ENCODE measurements at regions not wholly inside any gene's neighbourhood (a gene's known extent, or its start where the extent isn't known, plus 50 kb on each side); places are given as distances from the start of the nearest gene placed in this dataset.

GRCh38 chr20:57091748-57092111 is 174.7 kb downstream of the BMP7 start:
- ChIA-PET RAD21 (ENCODE audit: unreplicated experiment) (interaction anchor here (1.2 to 1.3 kb wide), 2 partner anchors 240 to 254 kb away, joined by 5 to 6 read pairs; no protein-coding TSS in a partner anchor), POLR2A (no interaction called here), SMC1A (ENCODE audit: uncharacterized antibody, unreplicated experiment) (no interaction called here), CTCF (interaction anchor here (0.7 to 2.1 kb wide), 6 partner anchors 13 to 404 kb away, joined by 3 to 8 read pairs (median 4); no protein-coding TSS in a partner anchor)
- Histone ChIP-seq H3K27me3 (replicated peaks in 1 of 2; ENCODE audit: control insufficient read depth in 2 of 2, insufficient read depth in 2 of 2, low read length in 1 of 2) (no peaks in the 10 kb centered on the region), H3K79me2 (ENCODE audit: control insufficient read depth, insufficient read depth, low read length) (no peaks in the 10 kb centered on the region), H3K4me3 (no peak overlapping the region), H2AFZ (ENCODE audit: control insufficient read depth, low read depth, low read length) (no peak overlapping the region), H3K4me2 (ENCODE audit: control insufficient read depth, insufficient read depth) (no peak overlapping the region), H3K36me3 (ENCODE audit: control insufficient read depth in 2 of 2, insufficient read depth in 2 of 2, low read length in 1 of 2) (no peaks in the 10 kb centered on the region), H4K20me1 (ENCODE audit: control insufficient read depth, insufficient read depth) (no peaks in the 10 kb centered on the region), H3K4me1 (ENCODE audit: control insufficient read depth, insufficient read depth, low read length) (no peaks in the 10 kb centered on the region), H3K9ac (ENCODE audit: control insufficient read depth, insufficient read depth, low read length) (no peak overlapping the region), H3K27ac (ENCODE audit: control insufficient read depth, insufficient read depth) (no peak overlapping the region), H3K9me3 (replicated peaks; ENCODE audit: control insufficient read depth, insufficient read depth, low read length) (no peaks in the 10 kb centered on the region)
- BruUV-seq (replicated peaks) = no TSS peak
- TF ChIP-seq ZNF274 (IDR thresholded peaks at IDR 0.05; ENCODE audit: insufficient read depth, insufficient read length) (no peak), YY1 (IDR thresholded peaks at IDR 0.05; ENCODE audit: low read depth, low read length) (no peak)
- no peak for FAIRE-seq
- in situ Hi-C loops (cut with MboI) = no loop called here
- intact Hi-C loops (cut with micrococcal nuclease; ENCODE audit: unreplicated experiment) = loop anchor here (5.0 kb wide), 1 partner anchor 406 kb away; no protein-coding TSS in a partner anchor
- 82% methylated on average over 12 of the region's 13 CpGs for WGBS (ENCODE audit: insufficient coverage, insufficient replicate concordance, low lambda C conversion rate, missing lambda C conversion rate)
- DNase-seq (ENCODE audit: low read depth, low spot score) = no peak
- ATAC-seq = peak; percentile 13; the same call in 2 of the 3 replicates

GRCh38 chr20:57092112-57092899 is 174.1 kb downstream of the BMP7 start:
- RAD21 ChIA-PET (ENCODE audit: unreplicated experiment) = interaction anchor here (1.2 to 1.3 kb wide), 2 partner anchors 240 to 254 kb away, joined by 5 to 6 read pairs; no protein-coding TSS in a partner anchor
- peak; percentile 2 for DNase-seq (ENCODE audit: low read depth, low spot score)
- in situ Hi-C loops (cut with MboI) = no loop called here
- TF ChIP-seq CEBPZ (IDR thresholded peaks at IDR 0.05; ENCODE audit: low read depth, low read length) (no peak), NBN (IDR thresholded peaks at IDR 0.05) (no peak), SMC3 (IDR thresholded peaks at IDR 0.05; ENCODE audit: borderline replicate concordance, low read length) (peak; percentile 87), YY1 (IDR thresholded peaks at IDR 0.05; ENCODE audit: low read depth, low read length) (peak; percentile 43; the same call in 1 of the 2 replicates), CHD2 (IDR thresholded peaks at IDR 0.05; ENCODE audit: borderline replicate concordance, low read depth, low read length) (0 out of 2 replicates have a peak, but pooled peaks have one; percentile 29), HCFC1 (IDR thresholded peaks at IDR 0.05; ENCODE audit: low read length) (no peak), RAD21 (IDR thresholded peaks at IDR 0.05; ENCODE audit: insufficient read depth, low read depth, low read length) (peak; percentile 55), KDM1A (IDR thresholded peaks at IDR 0.05; ENCODE audit: borderline replicate concordance) (no peak), IRF4 (IDR thresholded peaks at IDR 0.05; ENCODE audit: low read depth, low read length) (no peak)
- TF ChIP-seq, protein P1, sequence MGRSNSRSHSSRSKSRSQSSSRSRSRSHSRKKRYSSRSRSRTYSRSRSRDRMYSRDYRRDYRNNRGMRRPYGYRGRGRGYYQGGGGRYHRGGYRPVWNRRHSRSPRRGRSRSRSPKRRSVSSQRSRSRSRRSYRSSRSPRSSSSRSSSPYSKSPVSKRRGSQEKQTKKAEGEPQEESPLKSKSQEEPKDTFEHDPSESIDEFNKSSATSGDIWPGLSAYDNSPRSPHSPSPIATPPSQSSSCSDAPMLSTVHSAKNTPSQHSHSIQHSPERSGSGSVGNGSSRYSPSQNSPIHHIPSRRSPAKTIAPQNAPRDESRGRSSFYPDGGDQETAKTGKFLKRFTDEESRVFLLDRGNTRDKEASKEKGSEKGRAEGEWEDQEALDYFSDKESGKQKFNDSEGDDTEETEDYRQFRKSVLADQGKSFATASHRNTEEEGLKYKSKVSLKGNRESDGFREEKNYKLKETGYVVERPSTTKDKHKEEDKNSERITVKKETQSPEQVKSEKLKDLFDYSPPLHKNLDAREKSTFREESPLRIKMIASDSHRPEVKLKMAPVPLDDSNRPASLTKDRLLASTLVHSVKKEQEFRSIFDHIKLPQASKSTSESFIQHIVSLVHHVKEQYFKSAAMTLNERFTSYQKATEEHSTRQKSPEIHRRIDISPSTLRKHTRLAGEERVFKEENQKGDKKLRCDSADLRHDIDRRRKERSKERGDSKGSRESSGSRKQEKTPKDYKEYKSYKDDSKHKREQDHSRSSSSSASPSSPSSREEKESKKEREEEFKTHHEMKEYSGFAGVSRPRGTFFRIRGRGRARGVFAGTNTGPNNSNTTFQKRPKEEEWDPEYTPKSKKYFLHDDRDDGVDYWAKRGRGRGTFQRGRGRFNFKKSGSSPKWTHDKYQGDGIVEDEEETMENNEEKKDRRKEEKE (IDR thresholded peaks at IDR 0.05) = no peak

More at GRCh38 chr20:57092112-57092899, 174.1 kb downstream of the BMP7 start:
- intact Hi-C loops (cut with micrococcal nuclease; ENCODE audit: unreplicated experiment) = loop anchor here (5.0 kb wide), 1 partner anchor 405 kb away; no protein-coding TSS in a partner anchor
- Histone ChIP-seq H3K9me3 (replicated peaks; ENCODE audit: control insufficient read depth, insufficient read depth, low read length) (no peaks in the 10 kb centered on the region), H3K27me3 (replicated peaks in 1 of 2; ENCODE audit: control insufficient read depth in 2 of 2, insufficient read depth in 2 of 2, low read length in 1 of 2) (no peaks in the 10 kb centered on the region), H3K9ac (ENCODE audit: control insufficient read depth, insufficient read depth, low read length) (no peak overlapping the region), H3K4me2 (ENCODE audit: control insufficient read depth, insufficient read depth) (no peak overlapping the region), H3K4me3 (no peak overlapping the region), H4K20me1 (ENCODE audit: control insufficient read depth, insufficient read depth) (no peaks in the 10 kb centered on the region), H2AFZ (ENCODE audit: control insufficient read depth, low read depth, low read length) (no peak overlapping the region), H3K36me3 (ENCODE audit: control insufficient read depth in 2 of 2, insufficient read depth in 2 of 2, low read length in 1 of 2) (no peaks in the 10 kb centered on the region), H3K79me2 (ENCODE audit: control insufficient read depth, insufficient read depth, low read length) (no peaks in the 10 kb centered on the region), H3K4me1 (ENCODE audit: control insufficient read depth, insufficient read depth, low read length) (no peaks in the 10 kb centered on the region), H3K27ac (ENCODE audit: control insufficient read depth, insufficient read depth) (no peak overlapping the region)
- ChIA-PET POLR2A (no interaction called here), CTCF (interaction anchor here (0.7 to 2.1 kb wide), 6 partner anchors 12 to 403 kb away, joined by 3 to 8 read pairs (median 4); no protein-coding TSS in a partner anchor), SMC1A (ENCODE audit: uncharacterized antibody, unreplicated experiment) (no interaction called here)
- no peak for FAIRE-seq
- ATAC-seq = peak; percentile 89
- WGBS (ENCODE audit: insufficient coverage, insufficient replicate concordance, low lambda C conversion rate, missing lambda C conversion rate) = 20% methylated on average over 33 of the region's 34 CpGs
- no TSS peak for BruUV-seq (replicated peaks)
